ENCODE measurements at regions not wholly inside any gene's neighbourhood (a gene's known extent, or its start where the extent isn't known, plus 50 kb on each side); places are given as distances from the start of the nearest gene placed in this dataset.
A peak's percentile ranks its signal among the peaks of the same experiment; 100 is the strongest.
"Not testable (repeated sequence)": the region's sequence is repeated elsewhere in the genome, so short reads cannot be mapped to it uniquely, and the experiment has no call there.

DNA sequence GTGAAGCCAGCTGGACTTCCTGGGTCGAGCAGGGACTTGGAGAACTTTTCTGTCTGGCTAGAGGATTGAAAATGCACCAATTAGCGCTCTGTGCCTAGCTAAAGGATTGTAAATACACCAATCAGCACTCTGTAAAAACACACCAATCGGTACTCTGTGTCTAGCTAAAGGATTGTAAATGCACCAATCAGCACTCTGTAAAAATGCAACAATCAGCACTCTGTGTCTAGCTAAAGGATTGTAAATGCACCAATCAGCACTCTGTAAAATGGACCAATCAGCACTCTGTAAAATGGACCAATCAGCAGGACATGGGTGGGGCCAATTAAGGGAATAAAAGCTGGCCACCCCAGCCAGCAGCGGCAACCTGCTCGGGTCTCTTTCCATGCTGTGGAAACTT is 97.3 kb upstream of the GALNT15 start:
- not testable (repeated sequence) for DNase-seq (ENCODE audit: low spot score)

DNA sequence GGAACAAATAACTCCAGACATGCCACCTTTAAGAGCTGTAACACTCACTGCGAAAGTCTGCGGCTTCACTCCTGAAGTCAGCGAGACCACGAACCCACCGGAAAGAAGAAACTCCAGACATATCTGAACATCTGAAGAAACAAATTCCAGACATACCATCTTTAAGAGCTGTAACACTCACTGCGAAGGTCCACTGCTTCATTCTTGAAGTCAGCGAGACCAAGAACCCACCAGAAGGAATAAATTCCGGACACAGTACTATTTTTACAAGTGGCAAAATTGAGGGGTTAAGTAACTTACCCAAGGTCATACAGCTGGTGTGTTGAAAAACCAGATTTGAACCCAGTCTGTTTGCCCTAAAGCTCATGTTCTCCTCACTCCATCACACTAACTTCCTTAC is 96.8 kb upstream of the GALNT15 start:
- not testable (repeated sequence) for DNase-seq (ENCODE audit: low spot score)

DNA sequence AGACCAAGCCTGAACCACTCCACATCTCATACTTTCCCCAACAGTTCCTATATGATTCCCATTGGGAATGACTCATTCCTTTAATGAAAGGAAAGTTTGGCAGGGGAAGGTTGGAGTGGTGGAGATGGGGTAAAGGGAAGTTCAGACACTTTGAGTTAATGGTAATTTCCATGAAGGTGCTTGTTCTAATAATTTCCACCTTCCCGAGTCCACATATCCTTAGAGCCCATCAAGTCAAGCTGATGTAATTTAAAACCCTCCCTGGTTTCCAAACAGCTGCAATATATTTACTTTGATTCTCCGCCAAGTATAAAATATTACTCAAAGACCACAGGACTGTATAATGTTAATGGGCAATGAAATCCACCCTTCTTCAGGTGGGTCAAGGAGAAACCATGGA is 95.0 kb upstream of the GALNT15 start:
- no peak for DNase-seq (ENCODE audit: low spot score)

DNA sequence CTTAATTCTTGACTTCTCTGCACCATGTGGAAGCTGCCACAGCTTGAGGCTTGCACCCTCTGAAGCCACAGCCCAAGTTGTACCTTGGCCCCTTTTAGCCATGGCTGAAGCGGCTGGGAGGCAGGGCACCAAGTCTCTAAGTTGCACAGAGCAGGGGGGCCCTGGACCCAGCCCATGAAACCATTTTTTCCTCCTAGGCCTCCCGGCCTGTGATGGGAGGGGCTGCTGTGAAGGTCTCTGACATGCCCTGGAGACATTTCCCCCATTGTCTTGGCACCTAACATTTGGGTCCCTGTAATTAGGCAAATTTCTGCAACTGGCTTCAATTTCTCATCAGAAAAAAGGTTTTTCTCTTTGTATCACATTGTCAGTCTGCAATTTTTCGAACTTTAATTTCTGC is 92.8 kb upstream of the GALNT15 start:
- DNase-seq (ENCODE audit: low spot score), result no peak

DNA sequence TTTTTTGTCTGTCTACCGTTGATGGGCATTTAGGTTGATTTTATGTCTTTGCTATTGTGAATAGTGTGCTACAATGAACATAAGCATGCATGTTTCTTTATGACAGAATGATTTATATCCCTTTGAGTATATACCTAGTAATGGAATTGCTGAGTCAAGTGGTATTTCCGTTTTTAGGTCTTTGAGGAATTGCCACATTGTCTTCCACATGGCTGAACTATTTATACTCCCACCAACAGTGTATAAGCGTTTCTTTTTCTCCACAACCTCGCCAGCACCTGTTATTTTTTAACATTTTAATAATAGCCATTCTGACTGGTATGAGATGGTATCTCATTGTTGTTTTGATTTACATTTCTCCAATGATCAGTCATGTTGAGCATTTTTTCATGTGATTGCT is 89.6 kb upstream of the GALNT15 start:
- no peak for DNase-seq (ENCODE audit: low spot score)

DNA sequence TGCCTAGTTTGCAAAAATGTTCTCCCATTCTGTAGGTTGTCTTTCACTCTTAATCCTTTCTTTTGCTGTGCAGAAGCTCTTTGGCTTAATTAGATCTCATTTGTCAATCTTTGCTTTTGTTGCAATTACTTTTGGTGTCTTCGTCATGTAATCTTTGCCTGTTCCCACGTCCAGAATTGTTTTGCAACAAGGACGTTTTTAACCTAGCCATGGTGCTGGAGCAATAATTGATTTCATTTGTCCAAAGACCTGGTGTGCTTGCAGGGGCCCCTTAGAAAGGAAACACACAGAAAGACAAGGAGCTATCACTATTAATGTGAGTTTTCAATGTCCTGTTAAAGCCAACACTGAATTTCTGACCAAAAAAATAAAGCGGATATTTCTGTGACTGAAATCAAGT is 89.1 kb upstream of the GALNT15 start:
- DNase-seq (ENCODE audit: low spot score), result no peak

DNA sequence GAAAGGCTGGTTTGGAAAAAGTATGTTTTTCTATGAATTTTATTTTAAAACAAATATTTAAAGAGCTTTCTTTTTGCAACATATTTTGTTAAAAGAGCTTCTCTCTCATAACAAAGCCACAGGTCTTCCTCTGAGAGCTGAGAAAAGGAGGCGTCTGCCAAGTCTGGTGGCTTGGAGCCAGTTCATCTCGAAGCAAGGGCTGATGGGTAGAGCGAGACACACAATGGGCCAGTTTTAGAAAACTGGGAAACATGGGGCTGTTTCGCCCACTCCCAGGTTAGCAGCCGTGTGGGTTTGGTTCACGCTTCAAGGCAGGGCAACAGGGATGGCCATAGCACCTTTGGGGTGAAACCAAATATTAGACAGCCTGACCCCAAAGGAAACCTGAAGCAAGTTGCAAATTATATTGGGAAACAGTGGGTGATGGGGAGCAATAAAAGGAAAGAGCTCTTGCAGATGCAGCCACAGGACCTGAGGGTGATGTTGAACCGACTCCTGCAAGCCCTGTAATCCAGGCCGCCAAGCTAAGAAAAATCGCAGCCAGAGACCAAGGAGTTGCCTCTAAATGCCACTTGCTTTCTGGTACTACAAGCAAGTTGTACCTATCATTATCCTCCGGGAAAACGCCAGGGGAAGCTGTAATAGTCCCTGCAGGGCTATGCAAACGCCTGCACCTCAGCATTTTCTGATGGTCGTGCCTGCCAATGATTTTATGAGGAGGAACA is 88.4 kb upstream of the GALNT15 start:
- DNase-seq (ENCODE audit: low spot score), result no peak

DNA sequence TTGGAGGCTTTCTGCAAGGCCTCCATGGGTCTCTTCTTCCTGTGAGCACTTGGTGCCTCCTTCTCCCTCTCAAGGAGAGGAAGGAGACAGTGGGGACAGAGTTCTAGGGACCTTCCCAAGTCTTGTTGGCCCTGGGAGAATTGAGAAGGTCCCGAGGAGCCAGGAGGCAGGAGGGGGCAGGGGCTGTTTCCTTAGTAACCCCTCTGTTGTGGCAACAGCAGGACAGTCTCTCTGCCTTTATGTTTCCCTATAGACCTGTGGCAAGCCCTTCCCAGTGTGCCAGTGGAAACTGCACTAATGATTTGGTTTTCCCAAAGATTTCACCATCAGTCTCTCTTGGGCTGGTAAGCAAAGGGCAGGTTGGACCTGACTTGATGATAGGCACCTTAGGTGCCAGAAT is 87.8 kb upstream of the GALNT15 start:
- DNase-seq (ENCODE audit: low spot score), result no peak

DNA sequence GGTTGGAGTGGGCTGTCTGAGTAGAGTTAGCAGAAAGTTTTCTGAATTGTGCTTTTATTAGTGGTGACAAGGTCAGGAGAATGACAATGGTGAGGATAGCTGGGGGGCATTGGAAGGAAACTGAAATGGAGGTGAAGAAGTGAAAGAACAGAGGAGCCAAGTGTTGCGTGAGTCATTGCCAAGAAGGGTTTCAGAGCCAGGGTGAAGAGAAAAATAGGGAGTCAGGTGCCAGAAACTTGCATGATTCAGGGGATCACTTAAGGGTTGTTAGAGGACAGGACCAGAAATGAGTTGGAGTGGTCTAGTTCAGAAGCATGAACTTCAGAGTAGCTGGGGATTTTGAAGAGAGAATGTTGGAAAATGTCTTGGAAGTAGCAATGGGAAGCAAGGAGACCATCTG is 86.0 kb upstream of the GALNT15 start:
- no peak for DNase-seq (ENCODE audit: low spot score)

DNA sequence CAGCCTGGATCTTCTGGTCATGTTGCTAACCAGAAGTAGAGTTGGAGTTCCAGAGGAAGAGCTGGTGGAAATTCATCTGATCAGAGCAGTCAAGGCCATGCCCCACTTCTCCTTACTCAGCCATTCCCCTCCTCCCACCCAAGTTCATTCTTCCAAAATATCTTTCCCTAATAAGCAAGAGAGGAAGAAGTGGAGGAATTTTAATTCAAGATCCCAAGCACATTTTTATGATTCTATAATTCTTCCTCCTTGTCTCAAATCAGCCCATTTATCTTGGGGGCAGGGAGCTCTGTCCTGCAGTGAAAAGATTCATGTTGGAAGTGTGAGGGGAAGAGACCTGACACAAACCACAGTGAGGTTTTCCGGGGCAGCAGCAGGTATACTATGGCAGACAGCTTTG is 85.0 kb upstream of the GALNT15 start:
- no peak for DNase-seq (ENCODE audit: low spot score)

DNA sequence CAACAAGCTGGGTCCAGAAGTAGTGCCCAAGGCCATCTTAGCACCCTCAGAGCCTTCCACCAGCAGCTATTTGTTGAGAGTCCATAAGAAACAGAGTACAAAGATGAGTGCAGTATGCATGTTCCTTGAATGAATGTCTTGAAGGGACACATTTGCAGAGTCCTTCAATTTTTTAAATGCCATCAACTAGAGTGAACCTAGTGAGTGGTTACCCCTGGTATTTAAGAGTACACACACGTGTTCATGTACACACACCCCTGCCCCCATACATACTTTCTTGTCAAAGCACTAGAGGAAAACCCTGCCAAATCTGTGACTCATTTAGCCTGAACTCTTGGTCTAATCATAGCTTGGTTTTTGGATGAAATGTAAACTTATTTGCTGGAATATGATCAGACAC is 84.5 kb upstream of the GALNT15 start:
- peak; percentile 80 for DNase-seq (ENCODE audit: low spot score)

DNA sequence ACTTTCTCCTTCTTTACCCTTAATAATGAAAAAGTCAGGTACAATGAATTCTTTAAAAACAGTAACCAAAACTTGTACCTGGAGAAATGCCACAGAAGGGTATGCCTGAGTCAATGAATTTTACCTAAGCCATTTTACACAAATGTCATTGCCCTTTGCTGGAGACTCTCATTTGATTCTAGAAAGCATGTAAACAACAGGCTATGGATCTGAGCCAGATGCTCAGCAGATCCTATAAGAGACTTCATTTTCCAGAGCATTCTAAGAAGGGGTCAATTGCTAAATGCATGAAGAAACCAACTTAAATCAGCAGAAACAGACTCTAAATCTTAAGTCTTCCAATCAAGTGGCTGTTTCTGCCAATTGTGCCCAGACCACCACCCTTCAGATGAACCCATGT is 83.8 kb upstream of the GALNT15 start:
- DNase-seq (ENCODE audit: low spot score), result no peak

DNA sequence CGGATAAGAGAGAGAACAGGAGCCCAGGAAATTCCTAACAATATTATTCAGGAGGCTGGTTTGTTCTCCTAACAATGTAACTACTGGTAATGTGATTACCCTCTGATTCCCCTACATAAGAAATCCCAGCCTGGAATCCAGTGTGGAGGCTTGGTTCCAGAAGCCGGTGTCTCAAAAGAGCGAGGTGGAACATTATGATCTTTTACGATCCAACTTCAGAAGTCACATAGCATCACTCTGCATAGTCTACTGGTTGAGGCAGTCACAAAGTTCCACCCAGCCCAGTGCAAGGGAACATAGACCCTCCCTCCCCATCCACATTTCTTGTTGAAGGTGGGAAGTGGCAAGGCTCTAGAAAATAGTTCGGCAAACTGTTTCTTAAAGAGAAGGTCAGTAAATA is 81.6 kb upstream of the GALNT15 start:
- DNase-seq (ENCODE audit: low spot score), result no peak

DNA sequence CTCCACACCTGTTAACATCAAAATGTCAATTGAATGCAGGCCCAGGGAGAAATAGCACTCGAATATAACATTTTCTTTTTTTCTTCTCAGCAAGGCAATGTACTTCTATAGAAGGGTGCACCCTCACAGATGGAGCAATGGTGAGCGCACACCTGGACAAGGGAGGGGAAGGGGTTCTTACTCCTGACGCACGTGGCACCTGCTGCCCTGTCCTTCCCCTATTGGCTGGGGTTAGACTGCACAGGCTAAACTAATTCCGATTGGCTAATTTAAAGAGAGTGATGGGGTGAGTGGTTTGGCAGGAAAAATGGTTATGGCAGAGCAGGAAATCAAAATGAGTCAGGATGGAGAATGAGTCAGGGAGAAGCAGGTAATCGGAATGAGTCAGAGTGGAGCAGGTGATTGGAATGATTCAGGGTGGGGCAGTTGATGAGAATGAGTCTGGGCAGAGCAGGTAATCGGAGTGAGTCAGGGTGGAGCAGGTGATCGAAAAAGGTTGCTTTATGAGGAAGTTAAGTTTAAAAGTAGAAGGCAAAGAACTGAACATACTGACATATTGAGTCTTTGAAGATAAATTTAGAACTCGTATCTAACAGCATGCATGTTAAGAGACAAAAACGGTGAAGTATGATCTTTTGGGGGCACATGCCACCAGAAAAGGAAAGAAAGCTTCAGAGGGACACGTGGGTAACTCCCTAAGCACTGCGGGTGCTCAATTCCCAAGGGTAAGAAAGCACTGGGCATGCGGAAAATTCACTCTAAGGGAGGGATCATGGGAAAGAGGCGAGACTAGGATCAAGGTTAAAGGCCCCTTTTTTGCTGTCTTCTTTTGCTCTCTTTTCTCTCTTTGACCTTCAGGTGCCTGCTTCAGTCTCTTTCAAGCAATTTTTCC is 72.9 kb upstream of the GALNT15 start:
- DNase-seq (ENCODE audit: low spot score), result no peak

DNA sequence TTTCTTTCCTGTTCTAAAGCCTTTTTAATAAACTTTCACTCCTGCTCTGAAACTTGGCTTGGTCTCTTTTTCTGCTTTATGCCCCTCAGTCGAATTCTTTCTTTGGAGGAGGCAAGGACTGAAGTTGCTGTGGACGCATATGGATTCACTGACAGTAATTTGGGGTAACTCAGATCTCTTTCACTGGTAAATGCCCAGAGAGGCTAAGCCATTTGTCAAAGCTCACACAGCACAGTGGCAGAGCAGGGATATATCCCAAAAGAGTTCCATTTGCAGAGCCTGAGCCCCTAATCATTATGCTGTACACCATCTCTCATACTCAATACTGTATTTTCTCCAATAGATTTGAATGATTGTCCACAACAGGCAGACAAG is 72.3 kb upstream of the GALNT15 start:
- DNase-seq (ENCODE audit: low spot score), result no peak

DNA sequence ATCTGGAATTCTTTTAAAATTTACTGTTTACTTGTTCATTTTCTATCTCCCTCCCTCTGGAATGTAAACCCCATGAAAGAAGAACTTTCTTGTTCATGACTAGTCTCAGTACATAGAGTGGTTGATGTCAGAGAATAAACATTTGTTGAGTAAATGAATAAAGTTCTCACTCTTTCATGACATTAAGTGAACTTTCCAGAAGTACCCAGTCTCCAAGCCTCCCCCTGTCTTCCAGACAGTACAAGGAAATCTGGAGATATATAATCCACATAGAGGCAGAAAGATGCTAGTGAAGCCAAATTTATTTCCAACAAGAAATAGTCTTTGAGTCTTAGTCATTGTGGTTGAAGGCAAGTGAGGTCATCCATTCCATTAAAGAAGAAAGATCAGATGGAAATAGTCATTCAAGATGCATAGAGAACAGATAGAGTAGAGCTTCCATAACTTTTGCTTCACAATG is 71.5 kb upstream of the GALNT15 start:
- DNase-seq (ENCODE audit: low spot score), result peak; percentile 45

DNA sequence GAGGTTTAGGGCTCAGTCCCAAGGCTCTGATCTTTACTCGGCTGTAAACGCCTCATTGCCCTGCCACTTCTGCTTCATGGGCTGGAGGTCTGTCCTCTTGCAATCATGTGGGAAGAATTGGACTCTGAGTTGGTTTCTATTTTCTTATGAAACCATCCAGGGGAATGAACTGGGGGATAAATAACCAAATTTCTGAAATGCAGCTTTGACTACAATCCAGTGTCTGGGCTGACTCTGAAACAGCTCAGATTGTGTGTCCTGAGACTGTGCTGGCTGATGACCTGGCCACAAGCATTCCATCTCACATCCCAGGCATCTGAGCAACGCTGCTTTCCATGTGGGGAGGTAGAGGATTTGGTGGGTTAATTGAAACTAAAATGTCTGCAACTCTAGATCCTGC is 71.0 kb upstream of the GALNT15 start:
- peak; percentile 57 for DNase-seq (ENCODE audit: low spot score)

DNA sequence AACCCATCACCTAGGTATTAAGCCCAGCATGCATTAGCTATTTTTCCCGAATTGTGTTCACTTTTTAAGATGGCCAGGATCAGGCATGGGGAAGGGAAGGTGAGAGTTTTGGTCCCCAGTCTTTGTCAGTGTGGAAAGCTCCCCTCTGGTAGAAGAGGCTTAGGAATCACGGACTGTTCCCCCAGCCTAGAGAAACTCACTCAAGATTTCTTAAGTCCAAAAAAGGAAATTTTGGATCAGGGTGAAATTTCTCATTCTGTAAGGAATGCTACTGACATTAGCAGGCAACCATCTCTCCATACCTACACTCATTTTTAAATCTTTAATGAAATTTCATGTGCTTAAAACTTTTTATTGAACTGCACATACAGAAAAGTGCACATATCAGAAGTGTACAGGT is 70.3 kb upstream of the GALNT15 start:
- DNase-seq (ENCODE audit: low spot score), result no peak

DNA sequence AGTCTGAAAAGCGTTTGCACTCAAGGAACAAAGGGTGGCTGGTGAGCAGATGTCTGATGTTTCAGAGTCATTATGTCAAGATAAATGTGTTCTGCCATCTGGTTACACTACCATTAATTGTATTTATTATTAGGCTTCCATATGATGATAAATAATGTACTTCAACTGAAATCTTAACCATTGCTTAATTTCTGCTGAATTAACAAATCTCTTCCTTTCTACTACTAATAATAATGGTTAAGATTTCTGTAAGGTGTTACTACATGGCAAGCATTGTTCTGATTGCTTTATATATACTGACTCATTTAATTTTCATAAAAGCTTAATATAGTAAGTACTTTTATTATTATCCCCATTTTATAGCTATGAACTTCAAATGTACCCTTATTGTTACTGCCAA is 68.4 kb upstream of the GALNT15 start:
- DNase-seq (ENCODE audit: low spot score), result no peak

DNA sequence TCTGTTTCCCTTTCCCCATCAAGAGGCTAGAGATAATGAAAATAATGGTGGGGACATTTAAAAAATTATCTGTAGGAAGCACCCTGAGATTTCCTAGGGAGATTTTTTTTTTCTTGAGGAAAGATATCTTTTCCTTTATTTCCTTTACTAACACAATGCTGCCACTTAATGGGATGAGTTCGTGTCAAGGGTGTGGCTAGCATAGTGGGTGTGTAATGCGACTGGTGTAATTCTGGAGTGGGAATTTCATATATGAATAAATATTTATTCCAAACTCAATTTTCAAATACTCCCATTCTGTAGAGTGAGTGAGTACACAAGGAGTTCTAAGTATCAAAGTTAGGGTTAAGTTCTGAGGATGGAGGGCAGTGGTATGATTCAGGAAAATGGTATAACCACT is 66.1 kb upstream of the GALNT15 start:
- no peak for DNase-seq (ENCODE audit: low spot score)

DNA sequence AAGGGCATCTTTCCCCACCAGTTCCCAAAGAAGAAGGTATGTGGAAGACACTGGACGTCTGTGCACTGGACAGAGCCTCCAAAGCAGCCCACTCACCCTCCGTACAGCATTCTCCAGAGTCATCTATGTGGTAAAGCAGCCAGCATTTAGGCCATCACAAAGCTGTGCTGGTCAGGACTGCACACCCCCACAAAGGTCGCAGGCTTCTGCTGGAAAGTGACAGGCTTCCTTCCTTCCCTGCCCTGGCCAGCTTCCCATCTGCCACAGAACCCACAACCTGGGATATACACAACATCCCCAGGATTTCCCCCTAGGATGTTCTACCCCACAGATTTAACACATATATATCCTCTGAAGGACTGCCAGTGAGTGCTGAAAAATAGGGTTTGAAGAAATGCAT is 64.6 kb upstream of the GALNT15 start:
- no peak for DNase-seq (ENCODE audit: low spot score)

DNA sequence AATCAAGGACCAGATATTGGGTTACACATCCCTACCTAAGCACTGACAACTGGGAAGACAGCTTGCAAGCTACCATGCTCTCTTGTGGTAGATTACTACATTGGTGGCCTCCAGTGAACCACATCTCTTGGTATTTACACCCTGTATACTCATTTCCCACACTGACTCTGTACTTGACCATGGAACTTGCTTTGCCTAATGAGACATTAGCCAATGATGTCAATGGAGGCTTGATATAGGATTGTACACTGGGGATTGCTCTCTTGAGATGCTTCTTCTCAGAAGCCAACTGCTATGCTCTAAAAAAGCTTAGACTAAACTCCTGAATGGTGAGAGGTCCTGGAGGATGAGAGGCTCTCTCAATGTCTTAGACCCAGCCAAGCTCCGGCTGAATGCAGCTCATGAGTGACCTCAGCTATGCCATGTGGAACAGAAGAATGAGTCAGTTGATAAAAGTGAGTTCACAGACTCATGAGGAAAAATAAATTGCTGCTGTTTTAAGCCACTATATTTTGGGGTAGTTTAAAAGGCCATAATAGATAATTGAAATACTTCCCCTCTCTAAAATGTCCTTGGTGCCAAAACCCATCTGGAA is 61.5 kb upstream of the GALNT15 start:
- no peak for DNase-seq (ENCODE audit: low spot score)

DNA sequence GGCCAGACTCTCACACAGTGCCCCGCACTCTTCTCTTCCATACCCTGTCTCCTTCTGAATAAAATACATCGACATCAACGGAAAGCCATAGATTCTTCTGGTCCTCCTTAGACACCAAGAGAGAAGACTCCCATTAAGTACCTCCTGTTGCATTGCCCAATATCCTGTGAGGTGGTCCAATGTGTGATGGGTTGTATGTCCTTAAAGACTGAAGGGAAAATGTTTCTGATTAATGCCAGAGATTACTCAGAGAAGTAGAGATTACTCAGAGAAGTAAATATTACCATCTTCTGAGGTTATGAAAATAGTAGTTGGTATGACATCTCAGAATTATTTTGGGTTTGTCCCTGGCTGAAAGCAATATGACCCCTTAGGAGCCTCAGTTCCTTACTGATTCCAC is 60.8 kb upstream of the GALNT15 start:
- DNase-seq (ENCODE audit: low spot score), result no peak

All from hepatic stellate cell (primary cell).